ENCODE measurements at regions not wholly inside any gene's neighbourhood (a gene's known extent, or its start where the extent isn't known, plus 50 kb on each side); places are given as distances from the start of the nearest gene placed in this dataset. TPM values are rescaled to one million over a fixed set of nuclear protein-coding genes. Genes with fewer than 3 reads are reported as not detected.
"Not testable (repeated sequence)": the region's sequence is repeated elsewhere in the genome, so short reads cannot be mapped to it uniquely, and the experiment has no call there.

DNA sequence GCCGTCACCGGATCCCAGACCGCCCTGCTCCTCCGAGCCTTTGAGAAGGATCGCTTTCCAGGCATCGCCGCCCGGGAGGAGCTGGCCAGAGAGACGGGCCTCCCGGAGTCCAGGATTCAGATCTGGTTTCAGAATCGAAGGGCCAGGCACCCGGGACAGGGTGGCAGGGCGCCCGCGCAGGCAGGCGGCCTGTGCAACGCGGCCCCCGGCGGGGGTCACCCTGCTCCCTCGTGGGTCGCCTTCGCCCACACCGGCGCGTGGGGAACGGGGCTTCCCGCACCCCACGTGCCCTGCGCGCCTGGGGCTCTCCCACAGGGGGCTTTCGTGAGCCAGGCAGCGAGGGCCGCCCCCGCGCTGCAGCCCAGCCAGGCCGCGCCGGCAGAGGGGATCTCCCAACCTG lies 127.0 kb upstream of the FRG2B start:
- H2AFZ ChIP-seq (ENCODE audit: low read length); H3K4me2 ChIP-seq (ENCODE audit: low read length); POLR2A ChIA-PET; H3K27ac ChIP-seq (ENCODE audit: low read depth, low read length, poor library complexity, severe bottlenecking); DNase-seq (ENCODE audit: low spot score); intact Hi-C loops (cut with micrococcal nuclease; ENCODE audit: unreplicated experiment); CTCF ChIA-PET (ENCODE audit: unreplicated experiment); H3K4me3 ChIP-seq (ENCODE audit: low read depth, low read length, poor library complexity, severe bottlenecking); H3K36me3 ChIP-seq (ENCODE audit: insufficient read depth, low read length); H3K79me2 ChIP-seq (ENCODE audit: insufficient read depth, low read depth, low read length); H3K9me2 ChIP-seq (ENCODE audit: insufficient read depth, low read length); H3K4me1 ChIP-seq (ENCODE audit: insufficient read depth, low read length, poor library complexity, severe bottlenecking); BruUV-seq (replicated peaks); H3K9me3 ChIP-seq (ENCODE audit: low read length); H4K20me1 ChIP-seq (ENCODE audit: insufficient read depth, low read length): not testable (repeated sequence)

Small RNA genes lying in the stretch of these regions (small RNA-seq; reads per million reads assigned to genes)
- not detected for gene BX322534.1

Measured in OCI-LY7 (cell line).